H1 (cell line): ENCODE measurements at regions not wholly inside any gene's neighbourhood (a gene's known extent, or its start where the extent isn't known, plus 50 kb on each side); places are given as distances from the start of the nearest gene placed in this dataset.

Experiments used
- ASH2L ChIP-seq: fragments of 200-600, 300-600 bp; sonication (generic); IDR thresholded peaks from one replicate; pipeline ENCODE4 v1.7.1; 2017; ENCODE audit warnings: low read length
- BCL11A ChIP-seq, 2 experiments: IDR thresholded peaks; one replicate each; pipeline ENCODE4 v1.6.1; 2011; ENCODE audit warnings: low read depth in 2 of 2, low read length in 2 of 2, mild to moderate bottlenecking in 2 of 2
- BRCA1 ChIP-seq: IDR thresholded peaks from 2 replicates; pipeline ENCODE4 v1.6.1; 2012; ENCODE audit warnings: low read depth, low read length, improper control_type of control experiment
- CBX5 ChIP-seq: fragments of 300-800, 300-1000 bp; sonication (generic); IDR thresholded peaks from 2 replicates; pipeline ENCODE4 v1.7.1; 2016; ENCODE audit warnings: antibody characterized with exemption, low read length, low read depth
- CHD1 ChIP-seq: IDR thresholded peaks from 2 replicates; pipeline ENCODE4 v1.6.1; 2012; ENCODE audit warnings: low read depth, low read length, improper control_type of control experiment
- CHD7 ChIP-seq: fragments of 300-600 bp; sonication (generic); IDR thresholded peaks from 2 replicates; pipeline ENCODE4 v1.7.1; 2012; ENCODE audit warnings: low read length, moderate library complexity, mild to moderate bottlenecking, inconsistent platforms; ENCODE audit not compliant: insufficient replicate concordance
- HDAC6 ChIP-seq: IDR thresholded peaks from one replicate; pipeline ENCODE4 v1.7.1; 2012; ENCODE audit warnings: low read depth, mild to moderate bottlenecking, inconsistent platforms, low read length, moderate library complexity
- JUN ChIP-seq: IDR thresholded peaks from 2 replicates; pipeline ENCODE4 v1.6.1; 2011; ENCODE audit warnings: low read depth, mild to moderate bottlenecking, improper control_type of control experiment, low read length
- KDM4A ChIP-seq: IDR thresholded peaks from one replicate; pipeline ENCODE4 v1.7.1; 2012; ENCODE audit warnings: low read depth, mild to moderate bottlenecking, moderate library complexity, low read length, inconsistent platforms; ENCODE audit not compliant: severe bottlenecking
- SP1 ChIP-seq: IDR thresholded peaks from 2 replicates; pipeline ENCODE4 v1.6.1; 2011; ENCODE audit warnings: low read depth, low read length
- TBP ChIP-seq: IDR thresholded peaks from 2 replicates; pipeline ENCODE4 v1.6.1; 2011; ENCODE audit warnings: low read depth, low read length, improper control_type of control experiment
- TEAD4 ChIP-seq: IDR thresholded peaks from 2 replicates; pipeline ENCODE4 v1.6.1; 2012; ENCODE audit warnings: low read depth, low read length, inconsistent platforms, mixed read lengths
- TF ChIP-seq, protein P1 (sequence below): IDR thresholded peaks from 2 replicates; pipeline ENCODE4 v1.6.1; 2011; ENCODE audit warnings: low read length, improper control_type of control experiment

- TF ChIP-seq CHD7 (no peak), TBP (no peak), BCL11A (IDR thresholded peaks at IDR 0.05; ENCODE audit: low read depth in 2 of 2, low read length in 2 of 2) (no peak), HDAC6 (no peak), ASH2L (no peak), TEAD4 (no peak), JUN (no peak), KDM4A (no peak), CHD1 (no peak), SP1 (no peak), BRCA1 (no peak), CBX5 (no peak)
- TF ChIP-seq, protein P1, sequence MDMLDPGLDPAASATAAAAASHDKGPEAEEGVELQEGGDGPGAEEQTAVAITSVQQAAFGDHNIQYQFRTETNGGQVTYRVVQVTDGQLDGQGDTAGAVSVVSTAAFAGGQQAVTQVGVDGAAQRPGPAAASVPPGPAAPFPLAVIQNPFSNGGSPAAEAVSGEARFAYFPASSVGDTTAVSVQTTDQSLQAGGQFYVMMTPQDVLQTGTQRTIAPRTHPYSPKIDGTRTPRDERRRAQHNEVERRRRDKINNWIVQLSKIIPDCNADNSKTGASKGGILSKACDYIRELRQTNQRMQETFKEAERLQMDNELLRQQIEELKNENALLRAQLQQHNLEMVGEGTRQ = no peak
These were observed 480.5 kb downstream of the KLF12 start (continued) for GRCh38 chr13:73653688-73654087.
